GM12878 (cell line): ENCODE measurements at regions not wholly inside any gene's neighbourhood (a gene's known extent, or its start where the extent isn't known, plus 50 kb on each side); places are given as distances from the start of the nearest gene placed in this dataset.

ENCODE experiments used
- HDAC6 ChIP-seq: fragments of 200-600 bp; sonication (generic); IDR thresholded peaks from one replicate; pipeline ENCODE4 v1.8.0; 2017; ENCODE audit warnings: antibody characterized with exemption; ENCODE audit not compliant: unreplicated experiment
- NFIC ChIP-seq: IDR thresholded peaks from 2 replicates; pipeline ENCODE4 v1.6.1; 2012; ENCODE audit warnings: low read depth, mild to moderate bottlenecking, inconsistent platforms, low read length, moderate library complexity
- RB1 ChIP-seq: fragments of 450-650 bp; formaldehyde crosslinking; IDR thresholded peaks from 2 replicates; pipeline ENCODE4 v1.6.1; 2017; ENCODE audit warnings: mild to moderate bottlenecking, borderline replicate concordance
- RBBP5 ChIP-seq: fragments of 200-600 bp; sonication (generic); conservative IDR thresholded peaks from 2 replicates; pipeline ENCODE4 v1.6.1; 2016
- SIN3A ChIP-seq: IDR thresholded peaks from 2 replicates; pipeline ENCODE4 v1.6.1; 2012; ENCODE audit warnings: low read depth, low read length, improper control_type of control experiment
- SMC3 ChIP-seq: IDR thresholded peaks from 2 replicates; pipeline ENCODE4 v1.6.1; 2011; ENCODE audit warnings: low read length, improper control_type of control experiment, borderline replicate concordance
- SREBF1 ChIP-seq: IDR thresholded peaks from 2 replicates; pipeline ENCODE4 v1.6.1; 2012; ENCODE audit warnings: mild to moderate bottlenecking, low read length
- TARDBP ChIP-seq: IDR thresholded peaks from 2 replicates; pipeline ENCODE4 v1.6.1; 2016; ENCODE audit warnings: borderline replicate concordance
- TCF3 ChIP-seq: IDR thresholded peaks from 2 replicates; pipeline ENCODE4 v1.6.1; 2012; ENCODE audit warnings: low read depth, mild to moderate bottlenecking, low read length, borderline replicate concordance; ENCODE audit not compliant: insufficient read depth
- ZZZ3 ChIP-seq: IDR thresholded peaks from 2 replicates; pipeline ENCODE4 v1.6.1; 2011; ENCODE audit warnings: low read depth; ENCODE audit not compliant: control insufficient read depth, insufficient read length
- TF ChIP-seq, protein P1 (sequence below): fragments of 450-650 bp; IDR thresholded peaks from 2 replicates; pipeline ENCODE4 v1.6.1; 2017; ENCODE audit warnings: antibody characterized with exemption, mild to moderate bottlenecking, moderate library complexity
- TF ChIP-seq, protein P2 (sequence below): fragments of 450-650 bp; IDR thresholded peaks from 2 replicates; pipeline ENCODE4 v1.6.1; 2017; ENCODE audit warnings: mild to moderate bottlenecking, low read depth, inconsistent platforms; ENCODE audit not compliant: poor library complexity, severe bottlenecking
- TF ChIP-seq, protein P3 (sequence below): fragments of 450-650 bp; IDR thresholded peaks from 2 replicates; pipeline ENCODE4 v1.6.1; 2016; ENCODE audit warnings: mild to moderate bottlenecking

DNA sequence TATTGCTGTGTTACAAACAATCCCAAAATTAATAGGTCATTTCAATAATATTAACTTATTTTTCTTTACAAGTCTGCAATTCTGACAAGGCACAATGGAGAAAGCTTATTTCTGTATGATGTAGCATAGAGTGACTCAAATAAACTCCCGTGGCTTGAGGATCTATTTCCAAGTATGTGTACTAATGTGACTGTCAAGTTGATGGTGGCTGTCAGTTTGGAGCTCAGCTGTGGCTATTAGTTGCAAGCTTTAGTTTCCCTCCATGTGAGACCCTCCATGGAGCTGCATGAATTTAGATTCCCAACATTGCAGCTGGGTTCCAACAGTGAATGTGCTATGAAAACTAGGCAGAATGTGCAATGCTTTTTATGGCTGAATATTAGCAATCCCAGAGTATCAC, 515.5 kb upstream of the GBE1 start (continued):
- TF ChIP-seq, protein P1, sequence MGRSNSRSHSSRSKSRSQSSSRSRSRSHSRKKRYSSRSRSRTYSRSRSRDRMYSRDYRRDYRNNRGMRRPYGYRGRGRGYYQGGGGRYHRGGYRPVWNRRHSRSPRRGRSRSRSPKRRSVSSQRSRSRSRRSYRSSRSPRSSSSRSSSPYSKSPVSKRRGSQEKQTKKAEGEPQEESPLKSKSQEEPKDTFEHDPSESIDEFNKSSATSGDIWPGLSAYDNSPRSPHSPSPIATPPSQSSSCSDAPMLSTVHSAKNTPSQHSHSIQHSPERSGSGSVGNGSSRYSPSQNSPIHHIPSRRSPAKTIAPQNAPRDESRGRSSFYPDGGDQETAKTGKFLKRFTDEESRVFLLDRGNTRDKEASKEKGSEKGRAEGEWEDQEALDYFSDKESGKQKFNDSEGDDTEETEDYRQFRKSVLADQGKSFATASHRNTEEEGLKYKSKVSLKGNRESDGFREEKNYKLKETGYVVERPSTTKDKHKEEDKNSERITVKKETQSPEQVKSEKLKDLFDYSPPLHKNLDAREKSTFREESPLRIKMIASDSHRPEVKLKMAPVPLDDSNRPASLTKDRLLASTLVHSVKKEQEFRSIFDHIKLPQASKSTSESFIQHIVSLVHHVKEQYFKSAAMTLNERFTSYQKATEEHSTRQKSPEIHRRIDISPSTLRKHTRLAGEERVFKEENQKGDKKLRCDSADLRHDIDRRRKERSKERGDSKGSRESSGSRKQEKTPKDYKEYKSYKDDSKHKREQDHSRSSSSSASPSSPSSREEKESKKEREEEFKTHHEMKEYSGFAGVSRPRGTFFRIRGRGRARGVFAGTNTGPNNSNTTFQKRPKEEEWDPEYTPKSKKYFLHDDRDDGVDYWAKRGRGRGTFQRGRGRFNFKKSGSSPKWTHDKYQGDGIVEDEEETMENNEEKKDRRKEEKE: no peak
- TF ChIP-seq ZZZ3: no peak
- no peak for TF ChIP-seq SMC3
- no peak for TF ChIP-seq SIN3A
- TF ChIP-seq HDAC6: no peak
- TF ChIP-seq, protein P2, sequence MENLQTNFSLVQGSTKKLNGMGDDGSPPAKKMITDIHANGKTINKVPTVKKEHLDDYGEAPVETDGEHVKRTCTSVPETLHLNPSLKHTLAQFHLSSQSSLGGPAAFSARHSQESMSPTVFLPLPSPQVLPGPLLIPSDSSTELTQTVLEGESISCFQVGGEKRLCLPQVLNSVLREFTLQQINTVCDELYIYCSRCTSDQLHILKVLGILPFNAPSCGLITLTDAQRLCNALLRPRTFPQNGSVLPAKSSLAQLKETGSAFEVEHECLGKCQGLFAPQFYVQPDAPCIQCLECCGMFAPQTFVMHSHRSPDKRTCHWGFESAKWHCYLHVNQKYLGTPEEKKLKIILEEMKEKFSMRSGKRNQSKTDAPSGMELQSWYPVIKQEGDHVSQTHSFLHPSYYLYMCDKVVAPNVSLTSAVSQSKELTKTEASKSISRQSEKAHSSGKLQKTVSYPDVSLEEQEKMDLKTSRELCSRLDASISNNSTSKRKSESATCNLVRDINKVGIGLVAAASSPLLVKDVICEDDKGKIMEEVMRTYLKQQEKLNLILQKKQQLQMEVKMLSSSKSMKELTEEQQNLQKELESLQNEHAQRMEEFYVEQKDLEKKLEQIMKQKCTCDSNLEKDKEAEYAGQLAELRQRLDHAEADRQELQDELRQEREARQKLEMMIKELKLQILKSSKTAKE: no peak
- no peak for TF ChIP-seq RBBP5
- TF ChIP-seq, protein P3, sequence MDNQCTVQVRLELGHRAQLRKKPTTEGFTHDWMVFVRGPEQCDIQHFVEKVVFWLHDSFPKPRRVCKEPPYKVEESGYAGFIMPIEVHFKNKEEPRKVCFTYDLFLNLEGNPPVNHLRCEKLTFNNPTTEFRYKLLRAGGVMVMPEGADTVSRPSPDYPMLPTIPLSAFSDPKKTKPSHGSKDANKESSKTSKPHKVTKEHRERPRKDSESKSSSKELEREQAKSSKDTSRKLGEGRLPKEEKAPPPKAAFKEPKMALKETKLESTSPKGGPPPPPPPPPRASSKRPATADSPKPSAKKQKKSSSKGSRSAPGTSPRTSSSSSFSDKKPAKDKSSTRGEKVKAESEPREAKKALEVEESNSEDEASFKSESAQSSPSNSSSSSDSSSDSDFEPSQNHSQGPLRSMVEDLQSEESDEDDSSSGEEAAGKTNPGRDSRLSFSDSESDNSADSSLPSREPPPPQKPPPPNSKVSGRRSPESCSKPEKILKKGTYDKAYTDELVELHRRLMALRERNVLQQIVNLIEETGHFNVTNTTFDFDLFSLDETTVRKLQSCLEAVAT: no peak
- no peak for TF ChIP-seq RB1
- TF ChIP-seq SREBF1: no peak
- TF ChIP-seq TCF3: no peak
- no peak for TF ChIP-seq NFIC
- no peak for TF ChIP-seq TARDBP
